Hippocampal formation (tissue), 2 donors: ENCODE measurements at regions not wholly inside any gene's neighbourhood (a gene's known extent, or its start where the extent isn't known, plus 50 kb on each side); places are given as distances from the start of the nearest gene placed in this dataset.

Experiments
- DNase-seq, 2 donors: peaks; one replicate each; lab custom pipeline; 2025; lab: John Stamatoyannopoulos, UW

DNA sequence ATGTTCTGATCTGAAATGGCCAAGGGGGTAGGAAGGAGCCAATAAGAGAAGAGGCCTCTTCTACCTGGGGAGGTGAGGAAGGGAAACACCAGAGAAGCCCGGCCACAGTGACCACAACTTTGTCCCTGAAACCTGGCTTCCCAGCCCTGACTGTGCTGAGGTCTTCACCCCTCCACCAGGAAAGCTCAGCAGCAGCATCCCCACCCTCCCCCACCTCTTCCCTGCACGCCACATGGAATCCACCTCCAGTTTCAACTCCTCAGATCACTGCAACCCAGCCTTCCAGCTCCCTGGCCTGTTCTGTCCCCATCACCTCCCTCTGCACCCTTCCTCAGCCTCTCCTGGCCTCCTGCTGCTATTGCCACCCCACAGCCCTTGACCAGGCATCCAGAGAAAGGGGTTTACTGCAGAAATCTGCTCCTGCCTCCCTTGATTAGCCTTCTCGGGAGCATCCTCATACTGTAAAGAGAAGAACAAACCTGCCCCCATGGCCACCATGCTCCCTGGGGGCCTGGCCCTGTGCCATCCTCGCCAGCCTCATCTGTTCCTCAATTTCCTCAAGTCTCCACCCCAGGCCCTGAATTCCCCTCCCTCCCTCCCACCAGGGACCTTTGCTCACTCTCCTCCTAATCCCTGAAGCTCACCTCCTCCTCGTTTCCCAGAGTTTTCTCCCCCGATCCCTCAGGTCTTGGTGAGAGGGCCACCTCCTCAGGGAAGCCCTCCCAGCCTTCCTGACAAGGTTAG, 450.9 kb downstream of the MATN1 start:
- DNase-seq = no peak

DNA sequence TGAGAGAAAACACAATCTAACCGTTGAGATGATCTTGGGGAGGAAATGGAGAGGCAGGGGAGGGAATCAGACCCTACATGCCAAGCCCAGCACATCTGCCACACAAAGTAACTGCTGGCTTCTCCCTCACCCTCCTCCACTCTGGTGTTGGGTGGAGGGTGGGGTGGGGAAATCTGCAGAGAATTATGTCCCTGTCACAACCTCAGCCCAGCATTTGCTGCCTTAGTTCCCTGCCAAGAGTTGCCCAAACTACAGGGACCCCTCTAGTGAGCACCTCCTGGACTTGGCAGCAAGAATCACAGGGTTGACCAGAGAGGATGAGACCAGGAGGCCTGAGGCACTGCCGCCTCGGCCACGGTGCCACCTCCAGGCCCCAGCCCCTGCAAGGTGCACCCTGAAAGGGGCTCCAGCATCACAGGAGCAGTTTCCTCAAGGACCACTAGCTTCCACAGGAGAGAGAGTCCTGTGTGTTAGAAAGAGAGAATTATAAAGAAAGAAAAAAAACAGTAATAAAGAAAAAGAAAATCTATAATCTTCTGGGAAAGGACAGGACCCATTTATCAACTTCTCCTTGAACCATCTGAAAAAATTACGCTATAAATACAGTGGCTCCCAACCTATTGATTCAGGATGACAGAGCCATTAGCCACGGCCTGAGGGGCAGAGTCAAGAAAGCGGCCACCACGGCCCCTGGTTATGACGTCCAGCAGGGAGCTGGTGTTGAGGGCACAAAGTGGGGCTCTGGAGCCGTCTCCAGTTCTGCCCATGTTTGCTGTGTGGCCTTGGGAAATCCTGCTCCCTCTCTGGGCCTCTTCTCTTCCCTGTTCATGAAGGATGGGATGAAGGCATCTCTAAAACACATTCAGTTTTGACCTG, 451.7 kb downstream of the MATN1 start:
- no peak for DNase-seq

DNA sequence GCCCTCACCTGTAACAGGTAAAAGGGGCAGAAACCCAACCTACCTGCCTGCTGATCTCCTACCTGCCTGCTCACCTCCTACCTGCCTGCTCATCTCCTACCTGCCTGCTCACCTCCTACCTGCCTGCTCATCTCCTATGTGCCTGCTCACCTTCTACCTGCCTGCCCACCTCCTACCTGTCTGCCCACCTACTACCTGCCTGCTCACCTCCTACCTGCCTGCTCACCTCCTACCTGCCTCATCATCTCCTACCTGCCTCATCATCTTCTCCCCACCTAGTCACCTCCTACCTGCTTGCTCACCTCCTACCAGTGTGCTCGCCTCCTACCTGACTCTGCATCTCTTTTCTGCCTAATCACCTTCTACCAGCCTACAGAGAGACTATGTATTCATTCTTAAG, 452.9 kb downstream of the MATN1 start:
- no peak for DNase-seq

DNA sequence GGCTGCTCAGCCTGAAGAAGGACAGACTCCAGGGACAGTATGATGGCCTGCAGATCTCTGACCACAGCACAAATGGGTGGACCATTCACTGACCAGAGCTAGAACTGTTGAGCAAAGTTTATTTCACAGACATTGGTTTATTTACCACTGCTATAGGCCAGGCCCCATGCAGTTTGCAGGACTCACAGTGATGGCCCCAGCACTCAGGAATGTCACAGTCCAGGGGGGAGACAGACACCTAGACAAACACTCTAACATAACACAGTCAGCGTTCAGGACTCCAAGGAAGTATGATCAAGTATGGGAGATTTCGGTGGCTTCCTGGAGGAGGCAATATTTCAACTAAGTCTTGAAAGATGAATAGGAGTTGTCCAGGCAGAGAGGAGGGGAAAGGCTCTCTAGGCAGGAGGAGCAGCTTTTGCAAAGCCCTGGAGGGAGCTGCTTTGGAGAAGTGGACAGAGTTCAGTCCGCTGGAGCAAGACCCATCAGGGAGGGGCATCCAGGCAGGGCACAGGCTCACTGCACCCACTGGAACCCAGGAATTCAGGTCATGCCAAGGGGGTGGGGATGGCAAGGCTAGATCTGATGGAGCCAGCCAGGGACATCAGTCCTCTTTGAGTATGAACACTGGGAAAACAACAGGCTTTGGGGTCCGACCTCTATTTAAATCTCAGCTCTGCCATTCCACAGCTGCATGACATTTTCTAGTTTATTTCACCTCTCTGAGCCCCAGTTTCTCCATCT, 454.3 kb downstream of the MATN1 start:
- no peak for DNase-seq

DNA sequence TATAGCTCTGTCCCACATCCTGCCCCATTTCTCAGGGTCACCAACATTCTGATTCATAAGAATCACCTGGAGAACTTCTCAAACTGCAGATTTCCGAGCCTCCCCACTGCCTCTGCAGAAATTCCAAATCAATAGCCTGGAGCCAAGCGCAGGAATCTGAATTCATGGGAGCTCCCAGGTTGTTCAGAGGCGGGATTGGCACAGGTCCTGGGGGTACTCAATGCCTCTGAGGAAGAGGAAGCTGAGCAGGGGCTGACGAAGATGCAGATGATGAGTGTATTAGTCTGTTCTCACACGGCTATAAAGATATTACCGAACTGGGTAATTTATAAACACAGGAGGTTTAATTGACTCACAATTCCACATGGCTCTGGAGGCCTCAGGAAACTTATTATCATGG, 455.5 kb downstream of the MATN1 start:
- DNase-seq = no peak

DNA sequence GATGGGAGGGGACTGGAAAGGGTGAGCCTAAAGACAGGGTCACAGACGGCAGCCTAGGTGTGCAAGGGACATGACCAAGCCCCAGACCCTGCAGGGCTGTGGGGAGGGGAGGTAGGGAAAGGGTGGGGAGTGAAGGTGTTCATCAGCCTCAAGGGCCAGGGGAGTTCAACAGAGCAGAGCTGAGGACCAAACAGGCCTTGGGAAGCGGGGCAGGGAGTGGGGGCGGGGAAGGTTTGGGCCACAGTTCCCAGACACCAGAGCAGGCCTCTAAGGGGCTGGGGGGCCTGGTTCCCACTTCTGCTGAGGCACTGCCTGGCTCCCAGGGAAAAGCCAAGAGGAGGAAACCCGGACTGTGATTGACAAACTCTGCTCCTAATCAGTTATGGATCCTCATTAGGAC, 456.3 kb downstream of the MATN1 start:
- DNase-seq = no peak

DNA sequence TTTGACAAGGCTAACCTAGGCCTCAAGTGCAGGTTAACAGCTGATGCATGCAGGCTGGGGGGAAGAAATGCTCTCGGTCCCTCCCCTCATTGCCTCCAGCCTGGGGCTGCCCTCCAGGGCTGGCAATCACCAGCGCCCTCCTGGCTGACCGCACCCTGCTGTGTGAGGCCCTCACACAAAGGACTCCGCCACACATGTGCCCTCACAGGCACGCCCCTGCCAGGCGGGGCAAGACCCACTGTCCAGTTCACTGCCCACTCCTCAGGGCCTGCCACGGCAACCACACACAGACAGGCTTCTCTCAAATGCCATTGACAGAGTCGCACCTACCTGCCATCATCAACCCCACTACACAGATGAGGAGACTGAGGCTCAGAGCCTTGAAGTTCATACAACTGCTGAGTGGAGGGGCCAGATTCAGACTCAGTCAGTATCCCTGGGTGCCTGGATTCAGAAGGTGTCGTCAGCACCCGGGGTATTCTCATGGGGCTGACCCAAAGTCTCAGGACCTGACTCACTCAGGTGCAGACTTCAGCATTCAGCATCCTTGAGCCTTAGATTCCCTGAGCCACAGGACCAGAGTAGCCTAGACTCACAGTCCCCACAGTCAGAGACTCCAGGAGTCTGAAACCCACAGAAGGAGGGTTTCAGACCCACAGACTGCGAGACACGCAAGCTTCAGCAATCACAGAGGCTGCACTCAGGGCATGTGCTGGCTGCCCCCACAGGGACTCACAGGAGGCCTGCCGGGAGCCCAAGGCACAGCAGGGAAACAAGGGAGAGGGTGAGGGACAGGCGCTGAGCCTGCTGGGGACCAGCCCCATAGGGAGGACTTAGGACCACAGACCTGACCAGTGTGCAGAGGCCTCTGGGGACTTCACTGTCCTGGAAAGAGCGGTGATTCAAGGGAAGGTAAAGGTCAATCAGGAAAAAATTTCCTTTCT, 458.0 kb downstream of the MATN1 start:
- no peak for DNase-seq

DNA sequence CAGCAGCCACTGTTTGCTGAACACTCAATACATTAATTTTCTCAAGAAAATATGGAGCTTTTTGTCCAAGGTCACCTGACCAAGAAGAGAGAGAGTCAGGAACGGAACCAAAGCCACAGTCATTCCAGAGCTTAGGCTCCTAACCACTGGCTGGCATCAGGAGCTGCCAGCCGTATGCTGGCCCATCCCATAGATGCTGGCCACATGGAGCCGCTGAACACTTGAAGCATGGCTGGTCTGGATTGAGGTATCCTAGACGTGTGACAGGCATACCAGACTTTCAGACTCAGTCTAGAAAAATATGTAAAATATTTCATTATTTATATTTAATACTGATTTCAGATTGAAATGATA, 458.7 kb downstream of the MATN1 start:
- no peak for DNase-seq

DNA sequence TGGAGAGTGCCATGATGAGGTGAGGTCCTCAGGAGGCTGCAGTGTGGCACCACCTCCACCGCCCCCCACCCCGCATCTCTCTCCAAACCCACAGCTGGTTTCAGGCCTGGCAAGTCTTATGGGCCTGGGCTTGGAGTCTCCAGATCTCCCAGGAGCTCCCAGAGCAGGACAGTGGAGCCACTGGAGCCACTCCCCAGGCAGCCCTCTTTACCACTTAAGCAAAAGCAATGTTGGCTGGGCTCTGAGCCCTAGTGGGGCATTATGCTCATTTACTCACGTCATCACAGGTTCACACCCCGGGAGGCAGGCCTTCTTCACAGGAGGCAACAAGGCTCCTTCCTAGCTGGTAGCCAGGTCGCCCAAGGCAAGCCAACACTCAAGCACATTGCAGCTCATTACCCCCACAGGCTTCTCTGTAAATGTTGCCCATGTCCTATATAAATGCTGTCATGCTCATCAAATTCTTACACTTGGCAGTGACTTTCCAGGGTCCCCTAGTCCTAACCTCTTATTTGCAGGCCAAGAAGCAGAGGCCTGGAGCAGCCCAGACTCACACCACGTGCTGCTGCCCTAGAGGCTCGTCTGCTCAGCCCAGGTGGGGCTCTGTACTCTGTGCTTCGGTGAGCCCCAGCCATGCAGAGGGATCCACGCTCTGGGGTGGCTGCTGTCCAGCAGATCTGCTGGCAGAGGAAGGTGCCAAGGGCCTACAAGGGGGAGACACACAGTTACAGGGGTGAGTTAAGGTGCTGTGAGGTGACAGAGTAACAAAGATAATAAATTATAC, 459.3 kb downstream of the MATN1 start:
- DNase-seq = no peak

DNA sequence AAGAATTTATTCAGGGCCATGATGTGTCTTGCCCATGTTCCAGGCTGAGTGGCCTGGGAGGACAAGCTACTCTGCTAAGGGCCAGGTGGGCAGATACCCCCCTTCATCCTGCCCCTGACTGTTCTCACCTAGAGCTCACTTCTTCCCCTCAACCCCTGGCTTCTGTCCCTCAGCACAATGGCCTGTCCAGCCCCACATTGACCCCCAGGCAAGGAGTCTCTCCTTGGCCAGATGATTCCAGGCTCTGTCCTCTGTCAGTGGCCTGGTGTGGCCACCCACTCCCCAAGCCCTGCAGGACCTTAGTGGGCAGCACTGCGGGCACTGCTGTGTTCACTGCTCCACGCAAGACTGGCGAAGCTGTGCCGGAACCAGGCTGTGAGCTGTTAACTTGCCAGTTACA, 460.0 kb downstream of the MATN1 start:
- DNase-seq = no peak

DNA sequence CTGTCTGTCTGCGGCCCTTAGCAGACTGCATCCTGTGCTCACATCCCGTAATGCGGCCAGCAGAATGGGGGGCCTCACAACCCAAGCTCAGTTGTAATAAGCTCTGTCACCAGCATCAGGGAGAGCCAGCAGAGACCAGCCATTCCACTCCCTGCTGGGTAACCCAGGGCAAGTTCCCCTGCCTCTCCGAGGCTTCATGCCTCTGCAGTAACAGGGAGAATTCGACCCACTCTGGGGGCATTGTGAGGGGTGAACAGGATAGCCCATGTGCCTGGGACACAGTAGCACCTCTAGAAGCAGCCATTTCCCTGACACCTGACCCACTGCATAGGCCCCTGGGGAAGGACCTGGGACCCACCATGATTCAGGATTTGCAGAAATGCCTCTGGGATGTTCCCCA, 461.2 kb downstream of the MATN1 start:
- no peak for DNase-seq

DNA sequence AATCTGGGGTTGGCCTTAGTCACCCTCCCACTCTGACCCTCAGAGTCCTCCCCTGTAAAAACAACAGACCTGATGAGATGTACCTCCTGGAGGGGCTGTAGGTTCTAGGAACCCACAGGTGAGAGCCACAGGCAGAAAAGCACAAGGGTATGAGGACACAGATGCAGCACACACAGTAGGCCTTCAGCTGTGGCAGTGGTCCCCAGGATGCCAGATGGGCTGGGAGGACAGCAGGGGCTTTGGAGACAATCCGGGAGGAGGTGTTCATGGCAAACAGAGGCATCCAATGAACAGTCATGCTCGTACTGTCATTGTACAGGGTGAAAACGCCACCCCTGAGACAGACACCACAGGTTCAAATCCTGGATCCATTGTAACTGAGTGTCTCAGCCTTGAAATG, 463.1 kb downstream of the MATN1 start:
- no peak for DNase-seq

DNA sequence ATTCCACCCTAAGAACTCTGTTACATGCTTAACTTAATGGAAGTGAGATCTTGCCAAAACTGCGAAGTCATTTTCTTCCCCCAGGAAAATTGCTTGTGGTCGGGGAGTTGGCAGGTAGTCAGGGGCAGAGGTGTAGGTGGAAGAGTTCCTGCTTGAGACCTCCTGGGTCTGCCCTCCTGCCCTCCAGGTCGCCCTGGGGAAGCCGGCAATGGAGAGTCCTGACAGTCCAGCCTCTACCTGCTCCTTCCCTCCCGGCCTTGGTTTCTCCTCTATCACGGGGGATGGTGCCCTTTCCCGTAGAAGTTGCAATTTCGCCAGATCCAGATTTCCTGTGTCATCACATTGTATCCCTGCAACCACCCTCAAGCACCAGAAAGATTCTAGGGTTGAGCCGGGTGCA, 463.8 kb downstream of the MATN1 start:
- no peak for DNase-seq

DNA sequence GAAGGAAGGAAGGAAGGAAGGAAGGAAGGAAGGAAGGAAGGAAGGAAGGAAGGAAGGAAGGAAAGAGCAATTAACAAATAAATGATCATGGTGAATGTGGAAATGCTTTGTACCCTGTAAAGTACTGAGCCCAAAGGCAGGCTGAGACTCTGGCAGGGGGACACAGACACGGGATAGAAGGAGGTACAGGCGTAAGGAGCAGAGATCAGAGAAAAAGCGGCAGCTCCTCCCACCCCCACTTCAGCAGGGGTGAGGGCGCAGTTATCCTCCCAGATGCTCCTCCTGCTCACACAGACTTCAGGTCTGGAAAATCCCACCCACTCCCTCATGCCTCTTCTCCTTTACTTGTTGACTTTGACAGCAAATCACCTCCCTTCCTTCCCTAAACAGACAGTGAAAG, 464.5 kb downstream of the MATN1 start:
- no peak for DNase-seq

DNA sequence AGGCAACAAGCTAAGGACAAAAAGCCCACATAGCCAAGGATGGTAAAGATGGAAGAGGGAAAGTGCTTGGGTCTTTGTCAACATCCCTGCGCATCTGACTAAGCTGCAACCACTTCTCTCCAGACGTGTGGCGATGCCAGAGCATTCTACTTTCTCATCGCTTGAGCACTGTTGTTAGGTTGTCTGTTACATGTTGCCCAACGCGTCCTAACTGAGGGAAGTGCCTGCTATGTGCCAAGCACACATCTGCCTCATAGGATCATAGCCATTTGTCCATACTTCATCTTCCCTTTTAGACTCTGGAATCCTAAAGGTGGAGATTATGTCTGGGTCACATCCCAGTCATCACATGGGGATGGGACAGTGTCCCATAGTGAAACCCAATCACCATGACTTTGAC, 464.9 kb downstream of the MATN1 start:
- no peak for DNase-seq

DNA sequence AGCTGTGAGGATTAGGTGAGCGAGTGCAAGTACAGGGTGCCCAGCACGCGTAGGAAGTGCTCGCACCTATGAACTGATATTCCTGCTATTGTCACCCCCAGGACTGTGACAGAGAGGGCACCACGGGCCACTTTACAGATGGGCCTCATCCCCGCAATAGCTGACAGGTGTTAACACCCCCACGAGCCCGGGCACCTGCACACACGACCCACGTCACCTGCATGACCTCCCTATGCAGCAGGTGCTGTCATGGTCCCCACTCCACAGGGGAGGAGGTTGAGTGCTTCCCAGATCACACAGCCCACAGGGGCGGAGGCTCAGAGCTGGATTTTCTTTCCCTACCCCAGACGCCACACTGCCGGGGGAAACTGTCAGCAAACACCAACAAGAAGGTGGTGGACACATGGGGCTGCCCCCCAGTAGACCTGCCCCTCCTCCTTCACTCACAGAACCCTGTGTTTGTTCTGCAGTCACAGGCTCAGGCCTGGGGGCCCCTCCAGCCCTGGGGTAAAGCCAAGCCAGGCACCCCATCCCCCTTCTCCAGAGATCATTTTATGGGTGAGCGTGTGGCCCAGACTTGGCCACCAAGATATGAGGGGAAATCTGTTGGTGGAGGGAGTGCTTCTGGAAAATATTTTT, 465.5 kb downstream of the MATN1 start:
- no peak for DNase-seq

DNA sequence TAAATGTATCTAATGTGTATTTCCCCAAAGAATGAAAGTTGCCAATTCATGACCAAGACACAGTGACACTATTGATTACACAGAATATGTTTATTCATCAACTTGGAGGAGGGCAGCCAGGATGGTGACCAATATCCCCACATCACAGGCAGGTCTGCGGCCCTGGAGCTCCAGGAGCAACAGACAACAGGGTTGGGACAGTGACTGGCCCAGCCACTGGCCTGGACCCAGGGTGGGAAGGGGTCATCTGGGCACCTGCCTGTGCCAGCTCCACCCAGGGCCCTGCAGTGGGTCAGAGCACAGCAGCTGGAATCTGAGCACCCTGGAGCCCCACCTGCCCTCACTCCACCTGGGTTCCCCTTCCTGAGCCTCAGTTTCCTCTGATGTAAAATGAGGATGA, 466.1 kb downstream of the MATN1 start:
- DNase-seq = no peak

DNA sequence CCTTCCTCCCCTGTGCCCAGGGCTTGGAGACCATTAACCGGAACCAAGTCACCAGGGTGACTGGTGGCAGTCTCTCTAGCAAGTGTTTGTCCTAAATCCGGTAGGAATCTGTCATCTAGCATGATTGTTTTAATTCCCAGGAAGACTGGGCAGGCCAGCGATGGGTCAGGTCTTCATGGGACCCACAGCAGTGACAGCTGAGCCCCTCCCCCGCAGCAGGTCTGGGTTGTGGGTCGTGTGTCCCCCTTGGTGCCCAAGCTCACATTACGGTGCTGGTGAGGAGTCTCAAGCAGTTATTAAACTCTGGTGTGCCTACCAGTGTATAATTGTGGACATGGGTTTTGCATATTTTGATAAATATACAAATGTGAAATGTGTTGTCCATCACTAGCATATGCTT, 466.5 kb downstream of the MATN1 start:
- DNase-seq = no peak

DNA sequence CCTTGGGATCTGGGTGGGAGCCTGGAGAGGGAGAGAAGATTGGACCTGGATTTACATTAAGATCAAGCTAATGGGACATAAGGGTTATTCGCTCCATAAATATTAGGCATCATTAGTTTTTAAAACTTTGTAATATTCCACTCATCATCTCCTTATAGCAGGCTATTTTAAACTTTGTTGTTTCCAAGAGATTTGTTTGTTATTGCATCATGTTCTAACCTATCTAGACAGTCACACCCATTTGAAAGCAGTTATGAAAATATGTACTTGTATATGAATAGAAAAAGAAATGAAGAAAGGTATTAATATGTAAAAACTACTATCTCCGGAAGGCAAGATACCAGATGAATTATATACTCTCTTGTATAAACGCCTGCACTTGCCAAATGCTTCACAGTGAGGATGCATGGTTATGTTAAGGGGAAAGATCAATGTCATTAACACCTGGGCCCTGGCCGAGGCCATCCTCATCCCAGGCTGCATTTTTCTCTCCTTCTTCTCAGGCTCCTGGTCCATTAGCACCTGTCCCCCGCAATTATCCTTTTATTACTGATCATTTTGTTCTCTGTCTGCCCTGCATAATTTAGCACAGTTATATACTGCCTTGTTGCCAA, 468.2 kb downstream of the MATN1 start:
- DNase-seq = no peak
